Activated T-cell treated with anti-CD3 and anti-CD28 coated beads for 1 hour (primary cell): ENCODE measurements at regions not wholly inside any gene's neighbourhood (a gene's known extent, or its start where the extent isn't known, plus 50 kb on each side); places are given as distances from the start of the nearest gene placed in this dataset.

Experiments used
- DNase-seq: peaks from one replicate; pipeline ENCODE4 v3.0.0-alpha.2; 2020; ENCODE audit warnings: low read depth

GRCh38 chr5:10876006-10876744 lies 115.1 kb upstream of the DAP start:
- no peak for DNase-seq

GRCh38 chr5:10875201-10875768 lies 114.3 kb upstream of the DAP start:
- DNase-seq = no peak

- no peak for DNase-seq
These were observed 113.5 kb upstream of the DAP start for GRCh38 chr5:10874541-10874940.

GRCh38 chr5:10870791-10871190 lies 109.8 kb upstream of the DAP start:
- no peak for DNase-seq

- DNase-seq = no peak
These were observed 107.9 kb upstream of the DAP start for GRCh38 chr5:10868956-10869355.

- no peak for DNase-seq
These were observed 106.6 kb upstream of the DAP start for GRCh38 chr5:10867389-10868303.

- no peak for DNase-seq
These were observed 105.9 kb upstream of the DAP start for GRCh38 chr5:10866913-10867312.

GRCh38 chr5:10863763-10864383 lies 102.8 kb upstream of the DAP start:
- DNase-seq = peak; percentile 31

- no peak for DNase-seq
These were observed 101.1 kb upstream of the DAP start for GRCh38 chr5:10862085-10862484.

GRCh38 chr5:10861423-10861790 lies 100.4 kb upstream of the DAP start:
- no peak for DNase-seq

GRCh38 chr5:10860645-10861422 lies 99.8 kb upstream of the DAP start:
- no peak for DNase-seq

GRCh38 chr5:10860196-10860543 lies 99.1 kb upstream of the DAP start:
- DNase-seq = no peak

GRCh38 chr5:10859393-10860195 lies 98.6 kb upstream of the DAP start:
- no peak for DNase-seq

GRCh38 chr5:10858945-10859344 lies 97.9 kb upstream of the DAP start:
- no peak for DNase-seq

- no peak for DNase-seq
These were observed 97.3 kb upstream of the DAP start for GRCh38 chr5:10858307-10858706.

GRCh38 chr5:10857338-10857733 lies 96.3 kb upstream of the DAP start:
- DNase-seq = no peak

GRCh38 chr5:10856683-10857337 lies 95.8 kb upstream of the DAP start:
- DNase-seq = peak; percentile 1

GRCh38 chr5:10856071-10856470 lies 95.0 kb upstream of the DAP start:
- DNase-seq = no peak

GRCh38 chr5:10854506-10855277 lies 93.7 kb upstream of the DAP start:
- no peak for DNase-seq

GRCh38 chr5:10853154-10853553 lies 92.1 kb upstream of the DAP start:
- DNase-seq = no peak
